A673 (cell line): ENCODE measurements at regions not wholly inside any gene's neighbourhood (a gene's known extent, or its start where the extent isn't known, plus 50 kb on each side); places are given as distances from the start of the nearest gene placed in this dataset.

Experiments
- BruUV-seq: library from RNA; stranded (reverse); fragments of 400-500 nt; replicated peaks from 2 replicates; lab custom pipeline; 2021; lab: Mats Ljungman, UMichigan
- CTCF ChIA-PET: fragments of 300-600 bp; sonication (Branson Sonifier 250); formaldehyde crosslinking; loops from one replicate; lab custom pipeline; 2022; ENCODE audit warnings: antibody characterized with exemption; lab: Charles Lee
- POLR2A ChIA-PET: fragments of 300-600 bp; sonication (Branson Sonifier 250); formaldehyde crosslinking; loops from one replicate; lab custom pipeline; 2022; ENCODE audit warnings: antibody characterized with exemption; ENCODE audit not compliant: low non-redundant PET; lab: Charles Lee
- DNase-seq: peaks from one replicate; pipeline ENCODE4 v3.0.0-alpha.2; 2015; ENCODE audit warnings: low spot score
- H3K27ac ChIP-seq: fragments of 200-600 bp; sonication (generic); 2 replicates; pipeline ENCODE4 v1.5.1; 2016; ENCODE audit warnings: mixed run types, low read depth, mild to moderate bottlenecking, mixed read lengths, antibody characterized with exemption, low read length; ENCODE audit not compliant: poor library complexity, severe bottlenecking
- H3K27me3 ChIP-seq: fragments of 200-600 bp; sonication (generic); replicated peaks from 2 replicates; pipeline ENCODE4 v1.6.1; 2017; ENCODE audit warnings: mixed run types, low read depth, mild to moderate bottlenecking, mixed read lengths, antibody characterized with exemption, low read length; ENCODE audit not compliant: insufficient read depth, poor library complexity
- H3K36me3 ChIP-seq: fragments of 200-600 bp; sonication (generic); 2 replicates; pipeline ENCODE4 v1.6.1; 2016; ENCODE audit warnings: mixed run types, mild to moderate bottlenecking, mixed read lengths, antibody characterized with exemption, low read length; ENCODE audit not compliant: insufficient read depth, poor library complexity, severe bottlenecking
- H3K4me1 ChIP-seq: fragments of 200-600 bp; sonication (generic); 2 replicates; pipeline ENCODE4 v1.6.1; 2017; ENCODE audit warnings: mixed run types, mild to moderate bottlenecking, mixed read lengths, antibody characterized with exemption, low read length; ENCODE audit not compliant: insufficient read depth, poor library complexity, severe bottlenecking
- H3K4me3 ChIP-seq: fragments of 200-600 bp; sonication (generic); 2 replicates; pipeline ENCODE4 v1.5.1; 2016; ENCODE audit warnings: low read depth, mixed run types, mild to moderate bottlenecking, mixed read lengths, low read length; ENCODE audit not compliant: poor library complexity, severe bottlenecking
- H3K9me3 ChIP-seq: fragments of 200-600 bp; sonication (generic); 2 replicates; pipeline ENCODE4 v1.6.1; 2016; ENCODE audit warnings: mixed run types, low read depth, mild to moderate bottlenecking, mixed read lengths, antibody characterized with exemption, low read length; ENCODE audit not compliant: poor library complexity, severe bottlenecking
- CTCF ChIP-seq: fragments of 300-800, 200-600 bp; sonication (generic); conservative IDR thresholded peaks from 2 replicates; pipeline ENCODE4 v1.5.1; 2017; ENCODE audit warnings: low read depth, mild to moderate bottlenecking, antibody characterized with exemption, low read length, moderate library complexity, mixed read lengths
- EZH2 ChIP-seq: fragments of 200-600 bp; sonication (generic); IDR thresholded peaks from 2 replicates; pipeline ENCODE4 v1.6.1; 2017; ENCODE audit warnings: borderline replicate concordance, low read depth, mild to moderate bottlenecking, mixed read lengths, antibody characterized with exemption, low read length; ENCODE audit not compliant: poor library complexity, severe bottlenecking
- intact Hi-C: fragments of 100-400 bp; cut with micrococcal nuclease; formaldehyde crosslinking; loops from one replicate; pipeline ENCODE4 v1.10.0; 2022; ENCODE audit not compliant: unreplicated experiment

GRCh38 chrX:28311466-28311865 is 275.8 kb upstream of the IL1RAPL1 start:
- peaks cover 9% of the 10 kb centered on the region for H3K9me3 ChIP-seq
- no peak overlapping the region for H3K4me3 ChIP-seq
- no peak for TF ChIP-seq EZH2
- no peak for TF ChIP-seq CTCF
- intact Hi-C loops = no loop called here
- ChIA-PET CTCF (no interaction called here), POLR2A (no interaction called here)
- no peak for DNase-seq
- H3K27ac ChIP-seq = no peak overlapping the region
- no peaks in the 10 kb centered on the region for H3K27me3 ChIP-seq
- BruUV-seq = no TSS peak
- no peaks in the 10 kb centered on the region for H3K36me3 ChIP-seq
- H3K4me1 ChIP-seq = no peaks in the 10 kb centered on the region

GRCh38 chrX:28303486-28303885 is 283.8 kb upstream of the IL1RAPL1 start:
- intact Hi-C loops = no loop called here
- Histone ChIP-seq H3K4me1 (no peaks in the 10 kb centered on the region), H3K27ac (no peak overlapping the region), H3K4me3 (no peak overlapping the region), H3K36me3 (no peaks in the 10 kb centered on the region), H3K9me3 (no peaks in the 10 kb centered on the region), H3K27me3 (no peaks in the 10 kb centered on the region)
- TF ChIP-seq CTCF (no peak), EZH2 (no peak)
- ChIA-PET POLR2A (no interaction called here), CTCF (no interaction called here)
- DNase-seq = no peak
- BruUV-seq = no TSS peak

GRCh38 chrX:28278726-28279125 is 297.5 kb upstream of the DCAF8L1 start:
- DNase-seq = no peak
- no TSS peak for BruUV-seq
- TF ChIP-seq EZH2 (no peak), CTCF (no peak)
- intact Hi-C loops = no loop called here
- no peaks in the 10 kb centered on the region for H3K36me3 ChIP-seq
- no peaks in the 10 kb centered on the region for H3K27me3 ChIP-seq
- H3K4me3 ChIP-seq = no peak overlapping the region
- H3K4me1 ChIP-seq = no peaks in the 10 kb centered on the region
- no peaks in the 10 kb centered on the region for H3K9me3 ChIP-seq
- POLR2A ChIA-PET = no interaction called here
- CTCF ChIA-PET = no interaction called here
- H3K27ac ChIP-seq = no peak overlapping the region
